ENCODE measurements at regions not wholly inside any gene's neighbourhood (a gene's known extent, or its start where the extent isn't known, plus 50 kb on each side); places are given as distances from the start of the nearest gene placed in this dataset.

- TF ChIP-seq MAX (IDR thresholded peaks at IDR 0.05) (no peak), YY1 (IDR thresholded peaks at IDR 0.05; ENCODE audit: low read depth) (no peak)
These were observed 203.6 kb upstream of the SOX5 start for GRCh38 chr12:24153079-24153478.

All from Ishikawa (cell line).